HG03135 (cell line): ENCODE measurements at regions not wholly inside any gene's neighbourhood (a gene's known extent, or its start where the extent isn't known, plus 50 kb on each side); places are given as distances from the start of the nearest gene placed in this dataset.
"Not testable (repeated sequence)": the region's sequence is repeated elsewhere in the genome, so short reads cannot be mapped to it uniquely, and the experiment has no call there.

Source experiments
- ATAC-seq: cut with Tn5 transposase; IDR thresholded peaks from one replicate; pipeline ENCODE4 v1.9.1; 2021; ENCODE audit warnings: mild to moderate bottlenecking, moderate library complexity; ENCODE audit not compliant: unreplicated experiment

DNA sequence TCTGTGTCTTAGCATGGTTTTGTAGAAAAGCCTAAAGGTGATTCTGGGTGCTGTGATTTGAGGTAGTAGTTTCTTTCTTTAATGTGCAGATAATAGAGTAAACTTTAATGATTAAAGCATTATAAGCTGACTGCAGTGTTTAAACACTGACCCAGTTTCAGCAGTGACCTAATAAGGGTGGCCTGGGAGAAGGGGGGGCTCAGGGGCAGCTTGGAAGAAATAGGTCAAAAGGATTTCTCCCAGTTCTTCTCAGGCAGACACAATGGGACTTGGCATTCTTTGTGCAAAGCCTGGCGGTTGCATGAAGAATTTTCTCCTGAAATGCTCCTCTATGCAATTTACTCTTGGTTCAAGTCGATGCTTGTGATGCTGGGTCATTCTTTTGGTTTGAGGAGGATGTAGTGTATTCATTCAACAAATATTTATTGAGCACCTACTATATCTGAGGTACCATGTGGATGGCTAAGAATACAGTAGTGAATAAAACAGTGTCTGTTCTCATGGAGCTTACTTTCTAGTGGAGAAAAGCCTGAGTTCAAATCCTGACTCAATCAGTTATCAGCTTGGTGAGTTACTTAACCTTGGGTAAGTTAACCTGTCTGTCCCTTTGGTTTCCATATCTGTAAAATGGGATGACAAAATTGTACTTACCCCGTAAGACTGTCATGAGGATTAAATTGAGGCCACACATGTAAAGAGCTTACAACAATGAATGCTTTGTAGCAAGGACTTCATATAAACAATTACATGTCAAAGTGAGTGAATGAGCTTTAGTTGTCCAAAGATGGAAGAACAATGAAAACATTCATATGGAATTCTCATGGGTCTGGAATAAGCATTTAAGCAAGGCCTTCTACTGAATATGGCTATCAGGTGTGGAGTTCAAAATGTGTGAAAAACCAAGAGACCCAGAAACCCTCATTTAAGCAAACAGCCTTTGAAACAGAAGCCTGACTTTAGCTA lies 210.2 kb downstream of the KCNRG start:
- ATAC-seq, result no peak

DNA sequence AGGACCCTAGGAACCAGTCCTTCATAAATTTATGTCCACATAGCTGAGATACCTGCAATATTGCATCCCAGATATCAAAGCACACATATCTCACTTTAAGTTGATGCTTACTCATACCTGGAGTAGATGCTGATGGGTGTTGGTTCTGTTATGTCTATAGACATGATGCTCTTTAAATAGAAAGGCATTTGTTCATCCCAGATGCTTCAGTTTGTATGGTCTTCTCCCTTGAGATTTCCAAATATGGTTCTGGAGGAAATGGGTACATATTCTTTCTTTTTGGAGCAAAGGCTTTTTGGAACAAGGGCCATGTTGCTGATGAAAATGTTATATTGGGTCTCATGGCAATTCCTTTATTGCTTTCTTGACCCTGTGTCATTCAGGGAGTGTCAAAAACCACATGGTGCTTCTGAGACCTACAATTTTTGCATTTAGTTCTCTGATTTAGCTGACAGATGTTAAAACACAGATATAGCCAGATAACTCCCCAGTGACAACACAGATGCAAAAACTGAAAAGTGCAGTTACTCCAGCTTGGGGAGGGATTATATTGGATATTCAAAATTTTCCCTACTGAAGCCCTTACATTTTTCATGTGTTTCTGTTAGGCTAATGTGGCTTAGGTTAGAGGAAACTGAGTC lies 211.4 kb downstream of the KCNRG start:
- ATAC-seq, result peak; percentile 41

DNA sequence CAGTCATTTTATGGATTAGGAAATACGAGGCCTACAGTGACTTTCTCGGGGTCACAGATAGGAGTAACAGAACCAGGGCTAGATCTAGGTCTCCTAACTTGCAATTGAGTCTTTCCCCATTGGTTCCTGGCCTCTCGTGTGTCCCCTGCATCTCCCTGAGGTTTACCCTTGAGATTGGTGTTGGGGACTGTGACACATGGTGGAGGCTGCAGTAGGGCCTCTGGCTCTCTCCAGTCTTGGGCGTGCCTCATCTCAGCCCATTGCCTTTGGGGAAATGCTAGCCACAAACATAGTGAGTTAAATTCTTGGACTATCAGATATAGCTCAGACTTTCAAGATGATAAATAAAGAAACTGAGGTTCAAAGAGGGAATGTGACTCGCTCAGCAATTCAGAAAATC lies 212.1 kb downstream of the KCNRG start:
- ATAC-seq, result no peak

DNA sequence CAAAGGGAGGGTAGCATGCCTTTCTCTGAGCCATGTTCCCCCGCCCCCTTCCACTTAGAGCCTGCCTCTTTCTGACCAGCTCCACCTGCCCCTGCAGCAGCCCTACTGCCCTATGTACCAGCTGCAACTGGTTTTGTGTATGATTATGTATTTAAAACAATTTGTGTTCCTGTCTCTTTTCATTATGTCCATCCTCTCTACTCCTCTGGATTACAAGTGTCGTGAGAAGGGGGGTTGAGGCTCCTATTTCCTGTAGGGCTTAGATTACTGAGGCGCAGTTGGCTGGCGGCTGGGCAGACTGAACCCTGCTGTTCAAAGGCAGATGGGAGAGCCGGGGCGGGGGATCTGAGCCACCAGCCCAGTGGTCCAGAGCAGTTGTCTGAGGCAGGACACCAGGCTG lies 213.3 kb downstream of the KCNRG start:
- no peak for ATAC-seq

DNA sequence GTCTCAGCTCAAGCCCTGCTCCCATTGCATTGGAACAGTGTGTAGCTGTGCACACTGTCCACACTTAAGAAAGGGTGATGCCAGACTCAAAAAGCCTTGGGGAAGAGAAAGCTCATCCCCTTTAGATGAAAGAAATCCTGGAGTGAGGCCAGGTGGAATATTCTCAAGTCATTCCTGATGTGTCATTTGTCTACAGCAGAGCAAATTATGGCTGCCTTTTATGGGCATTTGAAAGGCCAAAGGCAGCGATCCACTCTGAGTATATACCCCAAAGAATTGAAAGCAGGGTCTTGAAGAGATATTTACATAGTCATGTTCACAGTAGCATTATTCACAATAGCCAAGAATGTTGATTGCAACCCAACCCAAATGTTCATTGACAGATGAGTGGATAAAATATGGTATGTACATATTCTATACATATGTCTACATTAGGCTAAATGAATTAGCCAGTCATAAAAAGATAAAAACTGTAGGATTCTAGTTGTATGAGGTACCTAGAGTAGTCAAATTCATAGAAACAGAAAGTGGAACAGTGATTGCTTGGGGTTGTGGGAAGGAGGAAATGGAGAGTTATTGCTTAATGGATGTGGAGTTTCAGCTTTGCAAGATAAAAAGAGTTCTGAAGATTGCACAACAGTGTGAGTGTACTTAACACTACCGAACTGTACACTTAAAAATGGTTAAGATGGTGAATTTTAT lies 214.9 kb downstream of the KCNRG start:
- ATAC-seq, result no peak

DNA sequence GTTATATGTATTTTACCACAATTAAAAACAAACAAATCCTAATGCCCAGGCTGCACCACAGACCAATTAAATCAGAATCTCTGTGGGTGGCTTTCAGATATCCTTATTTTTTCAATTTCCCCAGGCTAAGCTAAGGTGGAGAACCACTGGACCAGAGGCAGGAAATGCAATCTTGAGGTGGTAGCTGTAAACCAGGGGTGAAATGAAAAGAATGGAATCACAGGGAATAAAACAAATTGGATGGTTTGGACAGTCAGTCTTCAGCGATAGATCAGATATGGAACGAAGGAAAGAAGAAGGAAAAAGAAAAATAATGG lies 215.4 kb downstream of the KCNRG start:
- no peak for ATAC-seq

DNA sequence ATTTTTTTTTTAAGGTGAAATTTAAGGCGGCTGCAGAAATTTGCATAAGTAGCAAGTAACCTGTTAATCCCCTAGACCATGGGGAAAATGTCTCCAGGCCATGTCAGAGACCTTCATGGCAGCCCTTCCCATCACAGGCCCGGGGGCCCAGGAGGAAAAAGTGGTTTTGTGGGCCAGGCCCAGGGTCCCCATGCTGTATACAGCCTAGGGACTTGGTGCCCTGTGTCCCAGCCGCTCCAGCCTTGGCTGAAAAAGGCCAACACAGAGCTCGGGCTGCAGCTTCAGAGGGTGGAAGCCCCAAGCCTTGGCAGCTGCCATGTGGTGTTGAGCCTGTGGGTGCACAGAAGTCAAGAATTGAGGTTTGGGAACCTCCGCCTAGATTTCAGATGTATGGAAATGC lies 218.3 kb downstream of the KCNRG start:
- ATAC-seq, result not testable (repeated sequence)

DNA sequence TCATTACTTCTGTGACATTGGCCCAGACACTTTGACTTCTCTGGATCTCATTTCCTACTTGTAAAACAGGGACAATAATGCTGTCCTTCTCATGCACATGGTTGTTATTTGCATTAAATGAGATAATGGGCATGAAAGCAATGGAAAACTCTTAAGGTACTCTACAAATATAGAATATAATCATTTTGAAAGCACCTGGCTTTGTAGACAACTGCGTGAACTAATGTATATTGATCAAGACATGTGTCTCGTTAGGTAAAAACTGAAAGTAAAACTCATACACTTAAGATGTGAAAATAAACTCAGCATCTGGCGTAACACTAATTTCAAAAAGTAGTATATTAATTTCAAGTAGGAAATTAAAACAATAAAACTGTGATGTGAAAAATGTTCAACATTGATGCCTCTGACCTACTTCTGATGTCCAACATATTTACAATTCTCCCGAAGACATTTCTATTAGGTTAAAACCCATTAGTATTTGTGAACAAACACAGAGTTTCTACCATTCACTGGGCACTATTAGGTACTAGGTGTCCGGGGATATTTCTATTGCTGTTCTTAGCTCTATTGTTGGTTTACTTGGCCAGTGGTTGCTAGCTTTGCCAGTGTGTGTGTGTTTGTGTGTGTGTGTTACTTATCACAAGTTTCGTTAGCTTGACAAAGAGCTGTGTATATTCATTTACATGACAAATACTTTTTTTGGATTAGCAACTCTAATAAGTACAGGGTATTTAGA lies 220.5 kb downstream of the KCNRG start:
- no peak for ATAC-seq

DNA sequence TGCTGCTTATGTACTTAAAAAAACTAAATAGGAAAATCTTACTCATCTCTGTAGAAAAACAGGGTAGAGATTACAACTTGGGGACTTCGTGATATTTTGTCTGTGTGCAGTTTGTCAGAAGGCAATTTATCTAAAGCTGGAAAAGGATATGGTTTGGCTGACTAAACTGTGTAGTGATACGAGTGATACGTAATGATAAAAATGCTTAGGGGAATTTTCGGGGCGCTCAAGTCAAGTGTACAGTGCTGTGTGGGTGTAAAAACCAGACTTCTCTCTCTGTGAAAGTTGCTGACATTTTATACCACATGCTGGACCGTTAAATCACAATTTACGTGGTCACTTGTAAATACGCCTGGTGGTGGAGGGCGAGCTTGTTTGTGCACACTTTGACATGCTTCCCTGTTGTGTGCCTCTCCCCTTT lies 221.7 kb downstream of the KCNRG start:
- ATAC-seq, result peak; percentile 81

DNA sequence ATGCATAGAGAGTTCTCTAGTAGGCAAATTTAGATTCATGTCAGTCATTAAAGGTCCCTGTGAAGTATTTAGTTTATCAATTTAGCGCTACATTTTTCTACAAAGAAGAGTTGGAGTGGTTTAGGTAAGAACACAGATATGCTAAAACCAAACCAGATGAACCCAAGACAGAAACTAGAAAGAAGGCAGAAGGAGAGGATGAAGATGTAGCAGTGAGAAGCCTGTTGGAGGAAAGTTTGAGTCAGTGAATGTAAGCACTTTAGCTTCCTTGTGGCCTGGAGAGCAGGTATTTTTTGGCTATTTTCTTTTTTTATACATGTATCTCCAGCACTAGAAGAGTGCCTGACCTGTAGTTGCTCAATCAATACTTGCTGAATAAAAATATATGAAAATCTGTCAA lies 223.7 kb downstream of the KCNRG start:
- no peak for ATAC-seq

DNA sequence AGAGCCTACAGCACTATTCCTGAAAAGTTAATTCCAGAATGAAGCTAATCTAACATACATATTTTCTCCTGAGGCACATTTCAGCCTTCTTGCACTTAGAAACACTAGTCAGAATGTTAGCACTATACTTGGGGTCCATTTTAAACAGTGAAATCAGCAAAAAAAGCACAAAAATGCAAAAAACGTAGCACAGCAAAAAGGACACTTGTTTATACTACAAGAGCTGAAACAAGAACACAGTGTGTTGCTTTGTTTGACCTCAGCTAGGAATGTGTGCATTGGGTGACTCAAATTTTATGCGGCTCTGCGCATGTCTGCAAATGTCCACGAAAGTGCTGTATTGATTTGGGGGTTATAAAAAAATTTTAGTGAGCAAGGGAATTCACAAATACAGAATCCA lies 226.2 kb downstream of the KCNRG start:
- no peak for ATAC-seq

DNA sequence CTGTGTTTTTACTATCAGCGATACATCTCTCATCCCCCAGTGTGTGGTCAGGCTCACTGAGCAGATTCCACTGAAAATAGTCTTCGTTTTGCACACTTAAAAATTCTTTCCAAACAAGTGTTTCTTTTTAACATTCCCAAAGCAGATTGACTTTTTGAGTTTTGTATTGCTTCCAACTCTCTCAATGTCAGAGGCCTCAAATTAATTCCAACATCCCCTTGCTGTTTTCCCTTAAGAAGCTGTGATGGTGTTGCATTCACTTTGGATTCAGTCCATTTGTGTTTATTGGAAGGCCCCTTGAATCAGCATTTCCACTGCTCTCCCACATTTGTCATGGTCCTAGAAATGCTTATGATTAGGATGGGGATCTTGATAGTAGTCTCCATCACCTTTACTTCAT lies 228.7 kb downstream of the KCNRG start:
- ATAC-seq, result no peak

DNA sequence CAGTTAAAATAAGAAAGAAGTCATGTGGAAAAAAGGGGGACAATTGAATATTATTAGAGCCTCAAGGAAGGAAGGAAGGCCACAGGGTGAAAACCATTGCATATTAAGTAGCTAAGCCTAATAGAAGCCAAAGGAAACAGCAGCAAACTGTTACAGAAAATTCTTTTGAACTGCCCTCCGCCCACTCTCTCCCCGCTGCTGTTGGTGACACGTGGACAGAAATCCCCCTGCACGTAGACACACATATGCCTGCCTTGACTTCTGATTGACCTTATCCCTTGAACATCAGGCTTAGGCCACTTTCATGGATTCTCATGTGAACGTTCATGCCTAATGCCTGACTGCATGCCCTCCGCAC lies 229.1 kb downstream of the KCNRG start:
- ATAC-seq, result peak; percentile 16

DNA sequence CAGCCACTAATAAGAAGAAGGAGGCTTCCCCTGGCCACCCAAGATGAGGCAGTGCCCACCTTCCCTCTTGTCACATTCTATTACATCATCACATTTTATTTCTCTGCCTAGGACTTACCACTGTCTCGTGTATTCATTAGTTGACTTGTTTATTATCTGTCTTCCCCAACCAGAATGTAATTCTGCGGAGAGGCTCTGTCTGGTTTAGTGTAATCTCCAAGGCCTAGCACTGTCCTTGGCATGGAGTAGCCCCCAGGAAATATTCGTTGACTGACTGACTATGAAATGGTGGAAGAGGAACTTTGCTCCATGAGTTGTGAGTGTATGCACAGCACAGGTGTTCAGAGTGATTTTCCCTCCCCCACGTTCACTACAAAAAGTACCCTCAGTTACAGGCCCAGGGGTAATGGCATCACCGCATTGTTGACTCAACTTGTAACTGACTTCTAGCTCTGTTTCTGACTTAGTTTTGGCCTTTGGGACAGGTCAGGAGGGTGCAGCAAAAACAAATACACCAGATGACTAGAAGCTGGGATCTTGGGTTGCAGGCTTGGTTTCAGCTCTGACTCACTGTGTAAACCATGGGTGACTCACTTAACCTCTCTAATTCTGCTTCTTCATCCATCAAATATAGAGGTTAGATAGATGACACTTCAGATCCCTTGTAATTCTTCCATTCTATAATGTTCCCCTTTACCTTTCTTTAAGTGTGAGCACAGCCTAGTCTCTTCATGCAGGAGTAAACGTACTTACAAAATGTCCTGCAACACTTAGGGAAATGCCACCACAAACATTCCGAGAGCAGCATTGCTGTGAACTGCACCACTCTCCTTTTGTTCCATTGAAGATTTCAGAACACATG lies 229.7 kb downstream of the KCNRG start:
- peak; percentile 87 for ATAC-seq

DNA sequence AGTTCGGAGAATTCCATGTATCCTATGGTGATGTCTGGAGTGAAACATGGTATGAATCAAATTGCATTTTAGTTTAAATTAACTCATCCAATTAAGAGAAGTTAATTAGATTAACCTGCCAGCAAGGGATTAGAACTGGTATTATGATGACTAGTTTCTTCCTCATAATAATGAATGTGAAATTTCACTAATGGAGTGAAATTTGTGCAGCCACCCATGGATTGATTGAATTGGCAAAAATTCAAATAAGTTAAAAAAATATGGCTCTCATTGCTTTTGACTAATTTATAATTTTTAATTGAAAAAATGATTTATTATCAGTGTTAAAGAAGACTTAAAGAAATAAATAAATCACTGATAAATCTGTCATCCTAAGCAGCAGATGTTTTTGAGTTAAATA lies 232.0 kb downstream of the KCNRG start:
- ATAC-seq, result no peak

DNA sequence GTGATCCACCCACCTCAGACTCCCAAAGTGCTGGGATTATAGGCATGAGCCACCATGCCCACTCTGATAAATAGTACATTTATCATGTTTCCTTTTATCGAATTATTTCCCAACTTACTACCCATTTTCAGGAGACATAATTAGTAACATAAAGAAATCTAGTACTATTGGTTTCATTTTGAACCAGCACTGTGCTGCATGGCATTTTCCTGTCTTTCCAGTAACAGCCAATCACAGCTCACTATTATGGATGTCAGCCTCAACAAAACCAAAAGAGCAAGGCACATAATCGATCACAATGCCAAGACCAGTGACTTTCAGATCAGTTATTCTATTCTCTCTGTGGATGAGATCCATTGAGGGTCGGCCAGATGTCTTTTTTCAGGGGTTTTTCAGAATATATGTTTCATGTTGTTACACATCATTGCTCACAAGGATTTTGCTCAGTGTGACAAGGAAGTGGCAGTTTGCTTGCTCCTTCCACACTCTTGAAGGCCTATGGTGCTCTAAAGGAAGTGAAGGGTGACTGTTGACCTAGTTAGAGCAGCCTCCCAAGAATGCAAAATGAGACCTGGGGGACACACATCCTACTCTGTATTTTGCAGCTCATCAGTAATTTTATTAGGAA lies 233.4 kb downstream of the KCNRG start:
- no peak for ATAC-seq

DNA sequence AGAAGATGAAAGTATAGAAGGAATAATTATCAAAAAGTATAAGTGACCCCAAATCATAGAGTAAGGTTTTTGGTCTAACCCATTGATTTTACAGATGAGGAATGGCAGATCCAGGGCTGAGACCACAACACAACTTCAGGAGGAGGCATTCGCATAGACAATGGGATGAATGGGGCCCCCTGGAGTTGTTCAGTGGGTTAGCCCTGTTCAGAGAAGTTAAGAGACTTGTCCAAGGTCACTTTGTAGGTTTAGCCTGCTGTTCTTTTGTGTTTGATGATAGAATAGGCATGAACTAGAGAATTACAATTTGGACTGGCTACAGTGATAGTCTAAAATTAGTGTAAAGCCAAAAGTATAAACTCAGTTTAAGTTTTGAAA lies 233.9 kb downstream of the KCNRG start:
- no peak for ATAC-seq

DNA sequence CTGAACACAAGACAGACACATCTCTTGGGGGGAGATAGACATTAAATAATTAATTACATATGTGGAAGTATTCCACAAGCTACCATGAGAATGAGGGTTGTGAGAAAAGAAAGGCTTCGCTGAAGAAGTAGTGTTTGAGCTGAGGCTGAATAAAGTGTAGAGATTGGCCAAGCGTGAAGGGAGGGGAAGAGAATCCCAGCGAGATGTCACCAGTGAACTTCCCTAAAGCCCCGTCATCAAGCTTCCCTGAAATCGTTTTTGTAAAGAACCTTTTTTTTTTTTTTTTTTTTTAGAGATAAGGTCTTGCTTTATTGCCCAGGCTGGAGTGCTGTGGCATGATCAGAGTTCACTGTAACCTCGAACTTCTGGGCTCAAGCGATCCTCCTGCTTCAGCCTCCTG lies 235.2 kb downstream of the KCNRG start:
- ATAC-seq, result no peak

DNA sequence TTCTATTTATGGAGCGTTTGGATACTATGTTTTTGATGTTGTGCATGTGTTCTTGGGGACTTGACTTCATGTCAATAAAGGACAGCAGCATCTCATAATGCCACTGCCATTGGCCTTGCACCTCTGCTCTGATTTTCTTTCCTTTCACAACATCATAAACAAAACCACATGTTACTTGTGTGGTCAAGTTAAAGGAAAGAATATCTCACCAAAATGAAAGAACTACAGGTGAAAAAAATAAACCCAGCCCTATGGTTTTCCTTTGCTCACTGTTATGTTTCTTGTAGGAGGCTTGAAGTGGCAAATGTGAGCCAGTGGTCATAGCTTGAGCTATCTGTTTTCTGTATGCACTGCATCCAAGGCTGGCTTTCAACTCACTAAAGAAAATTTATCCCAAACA lies 240.4 kb downstream of the KCNRG start:
- ATAC-seq, result no peak
